ENCODE measurements at regions not wholly inside any gene's neighbourhood (a gene's known extent, or its start where the extent isn't known, plus 50 kb on each side); places are given as distances from the start of the nearest gene placed in this dataset.

DNA sequence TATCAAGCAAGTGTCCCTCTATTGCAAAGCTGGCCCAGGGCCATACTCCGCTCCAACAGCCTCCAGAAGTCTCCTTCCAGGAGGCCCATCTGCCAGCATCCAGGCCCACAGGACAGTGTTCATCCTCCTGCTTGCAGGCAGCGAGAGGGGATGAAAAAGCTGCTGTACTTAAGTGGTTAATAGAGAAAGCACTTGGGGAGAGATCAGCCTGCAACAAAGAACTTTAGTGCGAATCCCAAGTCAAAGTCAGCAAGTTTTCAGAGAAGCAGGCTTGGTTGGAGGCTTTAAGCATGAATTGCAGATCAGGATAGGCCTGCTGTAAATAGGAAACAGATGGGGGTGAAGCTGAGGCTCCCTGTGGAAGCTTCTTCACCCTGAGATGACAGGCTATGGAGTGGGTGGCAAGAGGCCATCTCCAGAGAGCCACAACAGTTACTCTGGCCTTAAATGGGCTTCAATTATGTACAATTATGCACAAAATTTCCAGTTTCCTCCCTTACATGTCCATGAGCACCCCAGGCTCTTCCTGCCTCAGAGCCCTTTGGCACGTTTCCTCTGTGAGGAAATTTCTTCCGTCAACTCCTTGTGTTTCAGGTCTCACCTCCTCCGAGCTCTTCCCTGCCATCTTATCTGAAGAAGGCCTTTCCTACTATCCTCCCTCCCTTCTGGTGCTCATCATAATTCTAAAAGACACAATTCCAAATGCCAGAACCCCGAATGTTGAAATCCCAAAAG, 98.0 kb upstream of the NR3C1 start:
- no peaks in the 10 kb centered on the region for H3K27me3 Mint-ChIP-seq
- no peak overlapping the region for H3K4me3 Mint-ChIP-seq
- H3K27ac Mint-ChIP-seq: no peak overlapping the region
- H3K4me1 Mint-ChIP-seq: no peaks in the 10 kb centered on the region
- ATAC-seq: no peak
- H3K36me3 Mint-ChIP-seq: no peaks in the 10 kb centered on the region
- peaks cover 3% of the 10 kb centered on the region for H3K9me3 Mint-ChIP-seq

GRCh38 chr5:143499480-143500114, 96.1 kb upstream of the NR3C1 start:
- Mint-ChIP-seq H3K27me3 (no peaks in the 10 kb centered on the region), H3K36me3 (no peaks in the 10 kb centered on the region), H3K4me1 (no peaks in the 10 kb centered on the region), H3K4me3 (no peak overlapping the region), H3K9me3 (no peaks in the 10 kb centered on the region), H3K27ac (no peak overlapping the region)
- no peak for ATAC-seq

DNA sequence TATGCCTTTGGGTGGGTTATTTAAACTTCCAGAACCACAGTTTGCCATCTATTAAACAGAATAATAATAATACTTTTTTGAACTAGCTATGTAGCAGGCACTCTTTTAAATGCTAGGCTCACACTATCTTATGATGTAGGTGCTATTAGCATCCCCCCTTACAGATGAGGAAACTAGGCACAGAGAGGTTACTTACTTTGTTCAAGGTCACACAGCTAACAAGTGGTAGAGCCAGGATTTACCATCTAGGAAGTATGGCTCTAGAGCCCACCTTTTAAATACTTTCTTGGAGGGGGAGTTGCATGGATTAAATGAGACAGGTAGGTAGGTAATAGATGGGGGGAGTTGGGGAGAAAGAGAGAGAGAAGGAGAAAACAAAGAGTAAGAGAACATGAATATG, 95.3 kb upstream of the NR3C1 start:
- H3K27ac Mint-ChIP-seq: no peak overlapping the region
- H3K4me1 Mint-ChIP-seq: no peaks in the 10 kb centered on the region
- no peak overlapping the region for H3K4me3 Mint-ChIP-seq

GRCh38 chr5:143497749-143498148, 94.3 kb upstream of the NR3C1 start:
- H3K36me3 Mint-ChIP-seq: no peaks in the 10 kb centered on the region
- H3K9me3 Mint-ChIP-seq: no peaks in the 10 kb centered on the region
- H3K4me1 Mint-ChIP-seq: no peaks in the 10 kb centered on the region
- ATAC-seq: no peak
- H3K27ac Mint-ChIP-seq: no peak overlapping the region
- H3K4me3 Mint-ChIP-seq: no peak overlapping the region
- no peaks in the 10 kb centered on the region for H3K27me3 Mint-ChIP-seq

More for the DNA sequence above, 95.3 kb upstream of the NR3C1 start:
- Mint-ChIP-seq H3K36me3 (no peaks in the 10 kb centered on the region), H3K27me3 (no peaks in the 10 kb centered on the region), H3K9me3 (no peaks in the 10 kb centered on the region)
- no peak for ATAC-seq

GRCh38 chr5:143496943-143497342, 93.5 kb upstream of the NR3C1 start:
- H3K27ac Mint-ChIP-seq: no peak overlapping the region
- no peaks in the 10 kb centered on the region for H3K36me3 Mint-ChIP-seq
- no peak for ATAC-seq
- H3K4me1 Mint-ChIP-seq: no peaks in the 10 kb centered on the region
- H3K9me3 Mint-ChIP-seq: peaks cover 3% of the 10 kb centered on the region
- H3K4me3 Mint-ChIP-seq: no peak overlapping the region
- no peaks in the 10 kb centered on the region for H3K27me3 Mint-ChIP-seq

GRCh38 chr5:143495821-143496275, 92.4 kb upstream of the NR3C1 start:
- no peaks in the 10 kb centered on the region for H3K36me3 Mint-ChIP-seq
- no peak overlapping the region for H3K27ac Mint-ChIP-seq
- no peaks in the 10 kb centered on the region for H3K4me1 Mint-ChIP-seq
- H3K9me3 Mint-ChIP-seq: peaks cover 3% of the 10 kb centered on the region
- ATAC-seq: no peak
- H3K27me3 Mint-ChIP-seq: no peaks in the 10 kb centered on the region
- H3K4me3 Mint-ChIP-seq: no peak overlapping the region

DNA sequence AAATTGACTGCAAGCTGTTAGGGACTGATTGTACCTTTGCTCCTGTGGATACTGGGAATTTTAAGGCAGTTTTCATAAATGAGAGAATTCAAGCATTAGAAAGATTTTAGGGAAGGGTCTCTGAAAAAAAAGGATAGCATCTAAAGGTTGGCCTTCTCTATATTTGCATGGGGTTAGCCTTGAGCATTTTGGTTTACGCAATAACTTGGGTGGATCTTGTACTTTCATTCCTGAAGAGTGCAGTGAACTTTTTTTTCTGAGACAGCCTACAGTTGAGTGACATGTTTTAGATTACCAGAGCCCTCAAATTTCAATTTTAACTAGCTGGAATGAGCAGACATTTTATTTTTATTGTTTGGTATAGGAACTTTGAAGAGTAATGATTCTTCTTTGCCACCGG, 91.6 kb upstream of the NR3C1 start:
- no peak overlapping the region for H3K27ac Mint-ChIP-seq
- no peaks in the 10 kb centered on the region for H3K4me1 Mint-ChIP-seq
- no peak for ATAC-seq
- H3K36me3 Mint-ChIP-seq: no peaks in the 10 kb centered on the region
- peaks cover 3% of the 10 kb centered on the region for H3K9me3 Mint-ChIP-seq
- no peaks in the 10 kb centered on the region for H3K27me3 Mint-ChIP-seq
- H3K4me3 Mint-ChIP-seq: no peak overlapping the region

DNA sequence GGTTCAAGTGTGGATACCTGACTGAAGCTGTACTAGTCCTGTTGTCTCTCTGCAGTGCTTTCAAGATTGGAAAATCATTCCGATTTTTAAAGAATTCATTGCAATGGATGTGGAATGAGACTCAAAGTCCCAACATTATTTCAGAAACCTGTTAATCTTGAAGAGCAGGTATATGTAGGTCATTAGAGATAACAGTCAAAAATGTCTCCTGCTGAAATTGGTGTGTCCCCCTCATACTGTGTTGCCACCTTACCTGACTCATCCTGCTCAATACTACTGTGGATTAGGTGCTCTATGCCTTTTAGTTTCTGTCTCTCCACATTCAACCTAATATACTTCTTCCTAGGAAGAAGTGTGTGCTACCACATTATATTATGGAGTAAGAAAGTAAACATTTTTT, 91.1 kb upstream of the NR3C1 start:
- H3K27ac Mint-ChIP-seq: no peak overlapping the region
- no peak overlapping the region for H3K4me3 Mint-ChIP-seq
- no peaks in the 10 kb centered on the region for H3K27me3 Mint-ChIP-seq

DNA sequence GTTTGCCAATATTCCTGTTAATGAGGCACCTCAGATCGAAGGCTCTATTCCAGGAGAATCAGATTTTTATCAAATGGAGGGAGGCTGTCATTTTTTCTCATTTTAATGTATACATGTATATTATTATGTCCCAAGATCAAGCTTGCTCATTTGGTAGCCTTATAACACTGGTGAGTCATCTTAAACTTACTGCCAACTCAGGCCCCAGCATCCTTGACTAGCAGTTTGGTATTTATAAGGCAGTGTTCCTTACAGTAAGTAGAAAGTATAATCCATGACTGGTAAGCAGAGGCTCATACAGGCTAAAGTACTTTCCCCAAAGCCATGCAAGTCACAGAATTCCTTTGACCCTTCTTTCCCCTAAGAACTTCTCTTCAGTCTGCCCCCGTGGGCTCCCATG, 90.7 kb upstream of the NR3C1 start:
- Mint-ChIP-seq H3K27ac (no peak overlapping the region), H3K36me3 (no peaks in the 10 kb centered on the region), H3K9me3 (peaks cover 3% of the 10 kb centered on the region), H3K27me3 (no peaks in the 10 kb centered on the region), H3K4me1 (no peaks in the 10 kb centered on the region), H3K4me3 (no peak overlapping the region)
- ATAC-seq: no peak

More for the DNA sequence above, 91.1 kb upstream of the NR3C1 start:
- H3K4me1 Mint-ChIP-seq: no peaks in the 10 kb centered on the region
- no peaks in the 10 kb centered on the region for H3K36me3 Mint-ChIP-seq
- ATAC-seq: no peak
- H3K9me3 Mint-ChIP-seq: peaks cover 3% of the 10 kb centered on the region

- H3K9me3 Mint-ChIP-seq: peaks cover 3% of the 10 kb centered on the region
- no peaks in the 10 kb centered on the region for H3K27me3 Mint-ChIP-seq
- H3K4me1 Mint-ChIP-seq: no peaks in the 10 kb centered on the region
- ATAC-seq: no peak
- H3K27ac Mint-ChIP-seq: no peak overlapping the region
- no peaks in the 10 kb centered on the region for H3K36me3 Mint-ChIP-seq
- H3K4me3 Mint-ChIP-seq: no peak overlapping the region
These were observed 89.3 kb upstream of the NR3C1 start for GRCh38 chr5:143492783-143493182.

DNA sequence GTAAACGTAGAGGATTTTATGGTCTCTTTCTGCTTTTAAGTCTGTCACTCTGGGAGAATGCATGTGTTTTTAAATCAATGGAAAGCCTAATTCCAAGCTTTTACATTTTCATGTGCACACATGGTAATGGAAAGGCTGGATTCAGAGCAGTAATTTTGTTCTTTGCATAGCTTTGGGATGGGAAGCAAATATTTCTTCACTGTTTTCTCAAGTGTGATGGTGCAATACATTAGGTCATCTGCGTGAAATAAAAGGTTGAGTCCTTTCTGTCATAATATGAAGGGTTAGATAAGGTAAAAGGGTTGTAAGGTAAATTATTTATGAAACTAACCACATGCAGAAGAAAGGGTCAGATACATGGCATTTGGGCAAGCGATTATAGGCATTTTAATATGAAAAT, 88.2 kb upstream of the NR3C1 start:
- Mint-ChIP-seq H3K27ac (no peak overlapping the region), H3K9me3 (peaks cover 3% of the 10 kb centered on the region), H3K4me3 (no peak overlapping the region), H3K4me1 (no peaks in the 10 kb centered on the region), H3K36me3 (no peaks in the 10 kb centered on the region), H3K27me3 (no peaks in the 10 kb centered on the region)
- no peak for ATAC-seq

DNA sequence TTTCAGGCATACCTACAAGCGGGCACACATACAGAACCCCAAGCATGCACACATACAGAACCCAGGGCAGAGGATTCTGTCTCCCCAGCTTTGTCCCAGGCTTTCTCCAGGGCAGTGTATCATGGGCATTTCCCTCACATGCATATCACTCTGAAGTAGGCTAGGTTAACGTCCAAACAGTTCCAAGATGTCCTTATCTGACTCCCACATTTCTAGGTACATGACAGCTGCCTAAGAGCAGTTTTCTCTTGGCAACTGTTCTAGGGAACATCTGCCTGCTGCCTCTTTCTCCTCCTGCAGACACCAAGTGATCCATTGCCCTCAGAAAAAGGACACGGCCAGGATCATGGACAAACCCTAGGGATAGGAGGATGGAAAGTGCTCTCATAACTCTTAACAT, 84.9 kb upstream of the NR3C1 start:
- Mint-ChIP-seq H3K4me3 (no peak overlapping the region), H3K36me3 (no peaks in the 10 kb centered on the region), H3K4me1 (no peaks in the 10 kb centered on the region), H3K9me3 (peaks cover 3% of the 10 kb centered on the region), H3K27me3 (peaks cover 6% of the 10 kb centered on the region), H3K27ac (no peak overlapping the region)
- ATAC-seq: no peak

DNA sequence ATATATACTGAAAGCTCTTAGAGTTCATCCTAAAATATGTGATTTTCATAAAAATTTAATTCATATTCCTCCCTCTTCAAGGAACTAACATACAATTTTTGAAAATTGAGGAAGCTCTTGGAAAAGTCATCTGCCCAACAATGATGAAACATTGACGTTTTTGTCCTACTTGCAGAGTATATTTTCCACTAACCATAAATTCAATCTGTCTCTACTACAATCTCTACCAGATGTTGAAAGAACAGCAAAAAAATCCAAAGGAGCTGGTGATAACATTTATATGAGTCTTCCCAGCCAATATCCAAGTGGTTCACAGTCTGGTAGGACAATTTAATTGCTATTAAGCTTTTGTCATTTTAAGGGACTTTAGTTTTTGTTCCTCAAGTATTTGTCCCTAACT, 81.1 kb upstream of the NR3C1 start:
- no peak for ATAC-seq
- Mint-ChIP-seq H3K9me3 (no peaks in the 10 kb centered on the region), H3K36me3 (no peaks in the 10 kb centered on the region), H3K27me3 (peaks cover 11% of the 10 kb centered on the region), H3K27ac (no peak overlapping the region), H3K4me3 (no peak overlapping the region), H3K4me1 (no peaks in the 10 kb centered on the region)

GRCh38 chr5:143481697-143482531, 78.4 kb upstream of the NR3C1 start:
- H3K9me3 Mint-ChIP-seq: peaks cover 2% of the 10 kb centered on the region
- no peaks in the 10 kb centered on the region for H3K4me1 Mint-ChIP-seq
- peaks cover 11% of the 10 kb centered on the region for H3K27me3 Mint-ChIP-seq
- H3K27ac Mint-ChIP-seq: no peak overlapping the region
- H3K36me3 Mint-ChIP-seq: no peaks in the 10 kb centered on the region
- no peak overlapping the region for H3K4me3 Mint-ChIP-seq
- no peak for ATAC-seq

DNA sequence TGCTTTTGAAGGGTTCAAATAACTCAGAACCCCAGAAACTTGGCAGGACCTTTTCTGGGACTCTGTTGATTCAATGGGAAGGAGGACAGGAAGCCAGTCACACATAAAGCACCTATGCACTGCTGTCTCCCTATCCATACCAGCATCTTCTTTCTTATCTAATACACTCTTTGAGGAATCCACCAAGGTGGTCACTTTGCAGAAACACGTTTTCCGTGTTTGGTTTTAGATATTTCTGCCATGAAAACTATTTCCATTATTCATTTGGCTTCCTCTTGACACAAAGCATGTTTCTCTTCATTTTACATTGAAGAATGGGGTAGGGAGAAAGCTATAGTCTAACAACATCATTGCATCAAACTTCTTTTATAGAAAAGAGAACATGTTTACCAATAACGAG, 76.5 kb upstream of the NR3C1 start:
- Mint-ChIP-seq H3K9me3 (peaks cover 2% of the 10 kb centered on the region), H3K27ac (no peak overlapping the region), H3K4me3 (no peak overlapping the region), H3K4me1 (no peaks in the 10 kb centered on the region), H3K36me3 (no peaks in the 10 kb centered on the region), H3K27me3 (peaks cover 11% of the 10 kb centered on the region)
- no peak for ATAC-seq

Measured in stimulated activated memory B cell treated with anti-CD40 and anti-IgM and Interleukin-4, amounts not matched to agents 10 μg/mL and 1 μg/mL and 100 μg/mL, for 72 hours (primary cell).